Epithelial cell of esophagus (primary cell): ENCODE measurements at regions not wholly inside any gene's neighbourhood (a gene's known extent, or its start where the extent isn't known, plus 50 kb on each side); places are given as distances from the start of the nearest gene placed in this dataset.
A peak's percentile ranks its signal among the peaks of the same experiment; 100 is the strongest.

Source experiments
- DNase-seq: peaks from one replicate; pipeline ENCODE4 v3.0.0; 2010; ENCODE audit warnings: low read depth
- H3K4me3 ChIP-seq: 2 replicates; pipeline ENCODE4 v1.5.1; 2011; ENCODE audit warnings: mild to moderate bottlenecking, low read length, control low read depth
- TF ChIP-seq, protein P1 (sequence below): IDR thresholded peaks from 2 replicates; pipeline ENCODE4 v1.5.1; 2011; ENCODE audit warnings: low read depth, mild to moderate bottlenecking, low read length, control low read depth, inconsistent platforms; ENCODE audit not compliant: insufficient read depth; ENCODE audit errors: missing control alignments

DNA sequence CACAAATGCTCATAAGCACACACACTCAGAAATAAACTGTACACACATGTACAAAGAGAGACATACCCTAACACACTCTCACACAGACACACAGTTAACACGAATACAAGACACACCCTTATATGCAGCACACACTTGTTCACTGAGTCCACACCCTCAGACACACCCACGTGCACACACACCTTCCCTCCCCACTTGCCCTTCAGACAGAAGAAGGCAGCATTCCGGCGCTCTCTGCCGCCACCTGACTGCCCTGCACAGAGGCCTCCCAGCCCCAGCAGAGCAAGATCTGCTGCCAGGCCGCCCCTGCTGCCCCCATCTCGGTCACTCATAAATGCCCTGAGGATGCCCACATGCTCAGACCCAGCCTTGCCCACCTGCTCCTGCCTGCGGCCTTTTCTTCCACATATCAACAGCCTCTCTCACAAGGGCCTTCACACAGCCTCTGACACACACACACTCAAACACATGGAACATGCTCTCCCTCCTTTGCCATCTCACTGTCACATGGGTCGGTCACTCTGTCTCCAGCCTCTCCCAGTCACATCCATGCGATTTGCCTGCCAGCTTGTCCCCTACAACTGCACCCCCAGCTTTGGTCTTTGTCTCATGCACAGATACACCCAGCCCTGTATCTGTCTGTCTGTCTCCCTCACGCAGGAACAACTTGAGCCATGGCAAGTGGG is 71.1 kb downstream of the EPHB3 start:
- no peak overlapping the region for H3K4me3 ChIP-seq
- peak; percentile 25 for DNase-seq
- TF ChIP-seq, protein P1, sequence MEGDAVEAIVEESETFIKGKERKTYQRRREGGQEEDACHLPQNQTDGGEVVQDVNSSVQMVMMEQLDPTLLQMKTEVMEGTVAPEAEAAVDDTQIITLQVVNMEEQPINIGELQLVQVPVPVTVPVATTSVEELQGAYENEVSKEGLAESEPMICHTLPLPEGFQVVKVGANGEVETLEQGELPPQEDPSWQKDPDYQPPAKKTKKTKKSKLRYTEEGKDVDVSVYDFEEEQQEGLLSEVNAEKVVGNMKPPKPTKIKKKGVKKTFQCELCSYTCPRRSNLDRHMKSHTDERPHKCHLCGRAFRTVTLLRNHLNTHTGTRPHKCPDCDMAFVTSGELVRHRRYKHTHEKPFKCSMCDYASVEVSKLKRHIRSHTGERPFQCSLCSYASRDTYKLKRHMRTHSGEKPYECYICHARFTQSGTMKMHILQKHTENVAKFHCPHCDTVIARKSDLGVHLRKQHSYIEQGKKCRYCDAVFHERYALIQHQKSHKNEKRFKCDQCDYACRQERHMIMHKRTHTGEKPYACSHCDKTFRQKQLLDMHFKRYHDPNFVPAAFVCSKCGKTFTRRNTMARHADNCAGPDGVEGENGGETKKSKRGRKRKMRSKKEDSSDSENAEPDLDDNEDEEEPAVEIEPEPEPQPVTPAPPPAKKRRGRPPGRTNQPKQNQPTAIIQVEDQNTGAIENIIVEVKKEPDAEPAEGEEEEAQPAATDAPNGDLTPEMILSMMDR = no peak
